ENCODE measurements at regions not wholly inside any gene's neighbourhood (a gene's known extent, or its start where the extent isn't known, plus 50 kb on each side); places are given as distances from the start of the nearest gene placed in this dataset.

DNA sequence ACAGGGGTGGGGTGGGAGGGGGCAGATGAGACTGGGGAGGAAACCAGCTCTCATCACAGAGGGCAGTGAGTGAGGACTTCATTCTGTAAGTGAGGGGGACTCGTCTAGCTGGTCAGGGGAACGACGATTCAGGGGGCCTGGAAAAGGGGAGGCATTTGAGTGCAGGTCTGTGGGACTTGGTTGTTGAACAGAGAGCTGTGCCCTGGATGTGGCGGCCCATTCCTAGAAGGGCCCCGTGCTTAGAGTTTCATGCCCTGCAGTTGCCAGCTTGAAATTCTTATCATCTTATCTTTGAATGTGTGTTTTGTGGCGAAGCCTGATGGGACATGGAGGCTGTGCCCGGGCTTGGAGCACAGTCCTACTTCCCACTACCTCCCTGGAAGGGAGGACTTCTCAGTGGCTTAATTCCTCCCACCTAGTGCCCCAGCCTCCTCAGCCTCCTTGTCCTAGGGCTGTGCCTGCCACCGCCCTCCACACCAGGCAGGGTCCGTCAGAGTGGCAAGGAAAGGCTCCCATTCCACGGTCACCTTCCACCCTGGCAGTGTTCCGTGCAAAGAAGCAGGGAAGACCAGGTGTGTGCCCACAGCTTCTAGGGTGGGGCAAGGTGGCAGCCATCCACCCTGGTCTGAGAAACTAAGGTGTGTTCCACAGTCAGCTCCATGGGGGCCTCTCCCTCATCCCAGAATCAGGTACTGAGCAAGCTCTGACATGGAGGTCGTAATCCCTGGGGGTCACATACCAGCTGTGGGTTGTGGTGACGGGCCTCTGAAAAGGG is 59.7 kb upstream of the LMO1 start:
- no peak for DNase-seq (ENCODE audit: low spot score)

DNA sequence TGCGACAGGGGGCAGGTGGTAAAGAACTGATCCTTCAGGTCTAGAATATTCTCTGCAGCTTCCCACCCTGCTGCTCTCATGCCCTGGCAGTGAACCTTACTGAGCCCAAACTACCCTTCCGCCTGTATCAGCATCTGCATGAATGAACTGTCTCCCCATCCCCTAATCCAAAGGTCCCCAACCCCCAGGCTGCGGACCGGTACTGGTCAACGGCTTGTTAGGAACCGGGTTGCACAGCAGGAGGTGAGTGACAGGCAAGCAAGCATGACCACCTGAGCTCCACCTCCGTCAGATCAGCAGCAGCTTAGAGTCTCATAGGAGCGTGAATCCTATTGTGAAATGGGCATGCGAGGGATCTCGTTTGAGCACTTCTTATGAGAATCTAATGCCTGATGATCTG is 58.2 kb upstream of the LMO1 start:
- no peak for DNase-seq (ENCODE audit: low spot score)

DNA sequence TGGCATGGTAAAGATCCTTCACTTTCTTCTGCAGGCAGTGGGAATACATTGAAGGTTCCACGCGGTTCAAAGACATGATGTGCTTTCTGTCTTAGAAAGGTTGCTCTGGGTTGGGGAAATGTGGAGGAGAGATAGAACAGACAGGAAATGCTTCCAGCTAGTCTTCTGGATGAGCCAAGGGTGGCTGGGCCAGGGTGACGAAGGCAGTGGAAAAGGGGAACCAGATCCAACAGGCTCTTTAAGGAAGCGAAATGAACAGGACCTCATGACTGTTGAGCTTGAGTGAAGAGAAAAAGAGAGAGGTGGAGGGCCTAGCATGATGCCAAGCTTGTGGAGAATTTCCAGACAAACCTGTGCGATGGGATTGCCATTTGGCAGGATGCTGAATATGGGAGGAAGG is 56.4 kb upstream of the LMO1 start:
- DNase-seq (ENCODE audit: low spot score), result no peak

DNA sequence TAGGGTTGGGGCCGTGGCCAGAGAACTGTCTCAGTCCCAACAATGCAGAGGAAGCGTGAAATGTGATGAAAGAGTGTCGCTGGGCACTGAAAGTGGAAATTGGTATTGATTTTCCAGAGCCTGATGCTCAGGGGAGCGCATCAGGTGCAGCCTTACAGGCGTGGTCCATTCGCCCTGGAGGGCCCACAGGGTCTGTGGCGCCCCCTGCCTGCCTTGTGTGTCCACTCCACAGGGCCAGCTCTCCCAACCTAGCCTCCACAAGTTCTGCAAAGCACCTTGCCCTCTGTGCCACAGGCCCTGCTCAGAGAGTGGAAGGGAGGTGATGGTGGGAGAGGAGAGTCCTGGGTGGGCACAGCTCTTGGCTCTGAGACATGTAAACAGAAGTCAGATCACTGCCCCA is 54.9 kb upstream of the LMO1 start:
- no peak for DNase-seq (ENCODE audit: low spot score)

DNA sequence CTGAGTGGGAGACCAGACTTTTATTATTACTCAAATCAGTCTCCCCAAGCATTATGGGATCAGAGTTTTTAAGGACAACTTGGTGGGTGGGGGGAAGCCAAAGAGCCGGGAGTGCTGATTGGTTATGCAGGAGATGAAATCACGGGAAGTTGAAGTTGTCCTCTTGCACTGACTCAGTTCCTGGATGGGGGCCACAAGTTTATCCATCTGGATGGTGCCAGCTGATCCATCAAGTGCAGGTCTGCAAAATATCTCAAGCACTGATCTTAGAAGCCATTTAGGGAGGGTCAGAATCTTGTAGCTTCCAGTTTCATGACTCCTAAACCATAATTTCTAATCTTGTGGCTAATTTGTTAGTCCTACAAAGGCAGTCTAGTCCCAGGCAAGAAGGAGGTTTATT is 53.5 kb upstream of the LMO1 start:
- DNase-seq (ENCODE audit: low spot score), result no peak

DNA sequence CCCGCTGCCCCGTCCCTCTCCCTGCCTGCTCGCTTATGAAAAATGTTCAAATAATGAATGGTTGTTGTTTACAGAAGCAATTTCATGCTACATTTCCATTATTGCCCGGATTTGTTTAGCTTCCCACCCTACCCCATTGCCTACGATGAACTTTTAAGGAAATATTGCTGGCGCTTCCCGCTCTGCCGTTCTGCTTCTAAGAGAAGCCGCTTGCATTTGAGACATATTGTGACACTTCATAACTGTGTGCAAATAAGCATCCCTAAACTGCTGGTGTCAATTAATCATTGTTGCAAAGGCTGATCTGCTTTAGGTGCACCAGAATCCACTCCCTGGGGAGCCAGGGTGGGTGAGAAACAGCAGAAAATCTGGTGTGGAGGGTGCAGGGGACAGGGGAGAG is 52.3 kb upstream of the LMO1 start:
- no peak for DNase-seq (ENCODE audit: low spot score)

DNA sequence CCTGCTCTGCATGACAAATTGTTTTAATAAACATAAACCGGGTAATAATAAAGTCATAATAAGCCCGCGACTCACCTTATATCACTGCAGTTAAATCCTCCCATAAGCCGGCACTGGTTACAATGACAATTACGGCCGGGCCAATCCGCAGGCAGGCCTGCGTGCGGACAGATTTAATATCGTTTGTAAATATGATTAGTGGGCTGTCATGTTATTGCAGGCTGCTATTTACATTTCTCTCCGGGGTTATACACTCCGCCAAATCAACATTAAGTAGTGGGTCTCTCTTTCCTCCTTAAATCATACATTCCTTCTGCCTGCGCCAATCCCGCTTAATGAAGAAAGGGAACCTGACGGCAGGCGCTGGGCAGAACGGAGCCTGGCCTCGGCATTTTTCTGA is 51.8 kb upstream of the LMO1 start:
- no peak for DNase-seq (ENCODE audit: low spot score)

DNA sequence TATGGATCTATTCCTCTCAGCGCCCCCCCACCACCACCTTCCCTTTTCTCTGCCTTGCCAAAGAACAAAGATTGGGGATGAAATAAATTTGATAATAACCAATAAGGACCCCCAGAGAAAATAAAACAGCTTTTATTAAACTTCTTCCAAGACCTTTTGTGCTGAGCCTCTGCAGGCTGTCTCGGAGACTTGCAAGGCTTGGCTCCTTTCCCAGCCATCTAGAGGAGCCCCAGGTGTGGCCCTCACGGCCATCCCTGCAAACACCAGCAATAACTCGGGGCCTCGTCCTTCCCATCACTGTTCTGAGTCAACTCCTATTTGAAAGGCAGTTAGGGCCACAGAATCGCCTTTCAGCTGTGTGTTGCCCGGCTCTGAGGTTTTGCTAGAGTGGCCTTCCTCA is 51.2 kb upstream of the LMO1 start:
- DNase-seq (ENCODE audit: low spot score), result no peak

DNA sequence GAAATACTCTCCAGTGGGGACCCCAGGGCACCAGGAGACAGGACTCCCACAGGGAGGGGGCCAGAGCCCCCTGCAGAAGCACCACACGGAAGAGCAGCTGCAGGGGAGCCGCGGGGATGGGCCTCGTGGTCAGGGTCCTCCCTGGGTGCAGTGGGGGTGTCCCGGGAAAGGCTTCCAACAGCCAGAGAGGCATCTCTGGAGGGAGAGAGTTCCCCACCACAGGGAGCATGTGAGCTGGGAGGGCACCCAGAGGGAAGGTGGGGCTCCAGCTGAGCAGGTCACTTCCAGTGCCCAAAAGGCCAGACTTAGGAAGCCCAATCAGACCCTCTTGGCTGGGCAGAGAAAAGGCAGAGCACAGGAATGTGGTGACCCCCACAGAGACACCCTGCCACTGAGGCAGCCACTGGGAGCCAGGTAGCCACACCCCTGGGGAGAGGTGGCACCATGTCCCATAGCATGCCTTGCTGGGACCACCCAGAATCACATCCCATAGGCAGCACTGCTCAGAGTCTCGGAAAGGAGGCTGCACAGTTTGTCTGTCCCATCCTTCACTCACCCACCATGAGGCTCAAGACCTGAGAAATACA is 49.9 kb upstream of the LMO1 start:
- no peak for DNase-seq (ENCODE audit: low spot score)

Data from hematopoietic multipotent progenitor cell treated with erythropoietin and hydrocortisone succinate and interleukin-3 and kit ligand, for 15 days (in vitro differentiated cells).